RPMI8226 (cell line): ENCODE measurements at regions not wholly inside any gene's neighbourhood (a gene's known extent, or its start where the extent isn't known, plus 50 kb on each side); places are given as distances from the start of the nearest gene placed in this dataset.
"Not testable (repeated sequence)": the region's sequence is repeated elsewhere in the genome, so short reads cannot be mapped to it uniquely, and the experiment has no call there.

Source experiments
- DNase-seq: peaks from one replicate; pipeline ENCODE4 v3.0.0-alpha.2; 2015

GRCh38 chr10:84634636-84635035 lies 306.2 kb downstream of the CCSER2 start:
- DNase-seq, result no peak

- DNase-seq, result not testable (repeated sequence)
Measured at GRCh38 chr10:84650628-84651027, 322.2 kb downstream of the CCSER2 start.

GRCh38 chr10:84654671-84655070 lies 326.3 kb downstream of the CCSER2 start:
- DNase-seq, result no peak

GRCh38 chr10:84659027-84659426 lies 330.6 kb downstream of the CCSER2 start:
- DNase-seq, result no peak

- DNase-seq, result no peak
Measured at GRCh38 chr10:84659497-84660439, 331.4 kb downstream of the CCSER2 start.

- DNase-seq, result no peak
Measured at GRCh38 chr10:84660450-84661159, 332.2 kb downstream of the CCSER2 start.

GRCh38 chr10:84665211-84665610 lies 336.8 kb downstream of the CCSER2 start:
- no peak for DNase-seq

GRCh38 chr10:84665883-84666463 lies 337.6 kb downstream of the CCSER2 start:
- DNase-seq, result peak; percentile 37

- DNase-seq, result no peak
Measured at GRCh38 chr10:84668186-84668763, 339.9 kb downstream of the CCSER2 start.

GRCh38 chr10:84675060-84675459 lies 346.7 kb downstream of the CCSER2 start:
- no peak for DNase-seq

GRCh38 chr10:84676536-84676935 lies 348.1 kb downstream of the CCSER2 start:
- DNase-seq, result no peak

GRCh38 chr10:84681781-84682180 lies 353.4 kb downstream of the CCSER2 start:
- no peak for DNase-seq

- no peak for DNase-seq
Measured at GRCh38 chr10:84683550-84683949, 355.2 kb downstream of the CCSER2 start.

- DNase-seq, result no peak
Measured at GRCh38 chr10:84683980-84684740, 355.8 kb downstream of the CCSER2 start.

GRCh38 chr10:84685047-84685660 lies 356.8 kb downstream of the CCSER2 start:
- DNase-seq, result no peak

GRCh38 chr10:84693006-84693405 lies 364.6 kb downstream of the CCSER2 start:
- no peak for DNase-seq

- DNase-seq, result no peak
Measured at GRCh38 chr10:84695902-84696301, 367.5 kb downstream of the CCSER2 start.

- no peak for DNase-seq
Measured at GRCh38 chr10:84696610-84697009, 368.2 kb downstream of the CCSER2 start.

GRCh38 chr10:84698989-84699388 lies 370.6 kb downstream of the CCSER2 start:
- DNase-seq, result no peak

GRCh38 chr10:84700668-84701369 lies 372.4 kb downstream of the CCSER2 start:
- no peak for DNase-seq

- no peak for DNase-seq
Measured at GRCh38 chr10:84701370-84701720, 373.0 kb downstream of the CCSER2 start.
